Activated CD8-positive, alpha-beta T cell treated with anti-CD3 and anti-CD28 coated beads, Interleukin-2, amount 10 ng/mL, durations not matched to agents 7 days and 5 days (primary cell): ENCODE measurements at regions not wholly inside any gene's neighbourhood (a gene's known extent, or its start where the extent isn't known, plus 50 kb on each side); places are given as distances from the start of the nearest gene placed in this dataset.

ENCODE experiments used
- ATAC-seq: fragments of 150-1000 bp; cut with Tn5 transposase; one replicate; pipeline ENCODE4 v1.10.0; 2021; ENCODE audit warnings: moderate library complexity
- CTCF ChIA-PET: fragments of 350-600 bp; sonication (Branson Sonifier 250); formaldehyde crosslinking; loops from one replicate; lab custom pipeline; 2021; ENCODE audit warnings: antibody characterized with exemption; lab: Charles Lee
- POLR2A ChIA-PET: fragments of 350-600 bp; sonication (Branson Sonifier 250); formaldehyde crosslinking; loops from one replicate; lab custom pipeline; 2021; ENCODE audit warnings: antibody characterized with exemption; lab: Charles Lee
- DNase-seq: peaks from one replicate; pipeline ENCODE4 v3.0.0-alpha.2; 2020
- H3K27ac Mint-ChIP-seq: one replicate; pipeline ENCODE4 v1.8.0; 2021; ENCODE audit warnings: mild to moderate bottlenecking, mixed read lengths
- H3K27me3 Mint-ChIP-seq: one replicate; pipeline ENCODE4 v1.8.0; 2021; ENCODE audit warnings: low read depth, mixed read lengths
- H3K36me3 Mint-ChIP-seq: one replicate; pipeline ENCODE4 v1.8.0; 2021; ENCODE audit warnings: low read depth, mixed read lengths
- H3K4me1 Mint-ChIP-seq: one replicate; pipeline ENCODE4 v1.8.0; 2021; ENCODE audit warnings: low read depth, mixed read lengths
- H3K4me3 Mint-ChIP-seq: one replicate; pipeline ENCODE4 v1.8.0; 2021; ENCODE audit warnings: mild to moderate bottlenecking, mixed read lengths
- H3K9me3 Mint-ChIP-seq: one replicate; pipeline ENCODE4 v1.8.0; 2022; ENCODE audit warnings: mixed read lengths; ENCODE audit not compliant: insufficient read depth

- ChIA-PET POLR2A (no interaction called here), CTCF (no interaction called here)
- no peaks in the 10 kb centered on the region for H3K9me3 Mint-ChIP-seq
- ATAC-seq, result no peak
- no peak overlapping the region for H3K4me3 Mint-ChIP-seq
- no peaks in the 10 kb centered on the region for H3K36me3 Mint-ChIP-seq
- no peak overlapping the region for H3K27ac Mint-ChIP-seq
- H3K4me1 Mint-ChIP-seq, result no peaks in the 10 kb centered on the region
- no peaks in the 10 kb centered on the region for H3K27me3 Mint-ChIP-seq
- no peak for DNase-seq
Measured at GRCh38 chr18:24995755-24996154, 356.2 kb downstream of the ZNF521 start.

- ChIA-PET POLR2A (no interaction called here), CTCF (no interaction called here)
- Mint-ChIP-seq H3K36me3 (no peaks in the 10 kb centered on the region), H3K27me3 (no peaks in the 10 kb centered on the region), H3K4me1 (no peaks in the 10 kb centered on the region), H3K27ac (no peak overlapping the region), H3K4me3 (no peak overlapping the region), H3K9me3 (no peaks in the 10 kb centered on the region)
- ATAC-seq (no peak), DNase-seq (no peak)
Measured at GRCh38 chr18:24999650-25000267, 352.2 kb downstream of the ZNF521 start.

GRCh38 chr18:25001803-25002202, 350.2 kb downstream of the ZNF521 start:
- no peak overlapping the region for H3K4me3 Mint-ChIP-seq
- no peaks in the 10 kb centered on the region for H3K27me3 Mint-ChIP-seq
- CTCF ChIA-PET, result no interaction called here
- DNase-seq (no peak), ATAC-seq (no peak)
- H3K4me1 Mint-ChIP-seq, result peaks cover 5% of the 10 kb centered on the region
- H3K36me3 Mint-ChIP-seq, result no peaks in the 10 kb centered on the region
- POLR2A ChIA-PET, result no interaction called here
- no peaks in the 10 kb centered on the region for H3K9me3 Mint-ChIP-seq
- H3K27ac Mint-ChIP-seq, result no peak overlapping the region

- ChIA-PET POLR2A (no interaction called here), CTCF (no interaction called here)
- no peaks in the 10 kb centered on the region for H3K9me3 Mint-ChIP-seq
- no peaks in the 10 kb centered on the region for H3K36me3 Mint-ChIP-seq
- ATAC-seq, result no peak
- H3K4me1 Mint-ChIP-seq, result peaks cover 5% of the 10 kb centered on the region
- no peaks in the 10 kb centered on the region for H3K27me3 Mint-ChIP-seq
- H3K4me3 Mint-ChIP-seq, result no peak overlapping the region
- no peak for DNase-seq
- H3K27ac Mint-ChIP-seq, result no peak overlapping the region
Measured at GRCh38 chr18:25005541-25006403, 346.2 kb downstream of the ZNF521 start.

GRCh38 chr18:25010623-25011374, 341.2 kb downstream of the ZNF521 start:
- ChIA-PET POLR2A (no interaction called here), CTCF (no interaction called here)
- DNase-seq, result no peak
- Mint-ChIP-seq H3K4me3 (no peak overlapping the region), H3K27ac (no peak overlapping the region), H3K4me1 (peaks cover 2% of the 10 kb centered on the region), H3K27me3 (no peaks in the 10 kb centered on the region), H3K36me3 (no peaks in the 10 kb centered on the region), H3K9me3 (no peaks in the 10 kb centered on the region)
- ATAC-seq, result no peak
